Lower leg skin (tissue), 3 donors: ENCODE measurements at regions not wholly inside any gene's neighbourhood (a gene's known extent, or its start where the extent isn't known, plus 50 kb on each side); places are given as distances from the start of the nearest gene placed in this dataset.

Experiments used
- POLR2A ChIP-seq, 2 donors: fragments of 450-650 bp; IDR thresholded peaks; one replicate each; pipeline ENCODE4 v1.6.1; 2016 to 2017; ENCODE audit warnings: antibody characterized with exemption in 2 of 2, mild to moderate bottlenecking in 1 of 2, moderate library complexity in 1 of 2
- TF ChIP-seq, protein P1 (sequence below), 3 donors: fragments of 450-650 bp; IDR thresholded peaks; one replicate each; pipeline ENCODE4 v1.5.1; 2016; ENCODE audit warnings: antibody characterized with exemption in 3 of 3, mild to moderate bottlenecking in 3 of 3, moderate library complexity in 2 of 3

- TF ChIP-seq, protein P1, sequence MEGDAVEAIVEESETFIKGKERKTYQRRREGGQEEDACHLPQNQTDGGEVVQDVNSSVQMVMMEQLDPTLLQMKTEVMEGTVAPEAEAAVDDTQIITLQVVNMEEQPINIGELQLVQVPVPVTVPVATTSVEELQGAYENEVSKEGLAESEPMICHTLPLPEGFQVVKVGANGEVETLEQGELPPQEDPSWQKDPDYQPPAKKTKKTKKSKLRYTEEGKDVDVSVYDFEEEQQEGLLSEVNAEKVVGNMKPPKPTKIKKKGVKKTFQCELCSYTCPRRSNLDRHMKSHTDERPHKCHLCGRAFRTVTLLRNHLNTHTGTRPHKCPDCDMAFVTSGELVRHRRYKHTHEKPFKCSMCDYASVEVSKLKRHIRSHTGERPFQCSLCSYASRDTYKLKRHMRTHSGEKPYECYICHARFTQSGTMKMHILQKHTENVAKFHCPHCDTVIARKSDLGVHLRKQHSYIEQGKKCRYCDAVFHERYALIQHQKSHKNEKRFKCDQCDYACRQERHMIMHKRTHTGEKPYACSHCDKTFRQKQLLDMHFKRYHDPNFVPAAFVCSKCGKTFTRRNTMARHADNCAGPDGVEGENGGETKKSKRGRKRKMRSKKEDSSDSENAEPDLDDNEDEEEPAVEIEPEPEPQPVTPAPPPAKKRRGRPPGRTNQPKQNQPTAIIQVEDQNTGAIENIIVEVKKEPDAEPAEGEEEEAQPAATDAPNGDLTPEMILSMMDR (IDR thresholded peaks at IDR 0.05): no peak
- TF ChIP-seq POLR2A (IDR thresholded peaks at IDR 0.05): no peak
Observed at GRCh38 chr6:141561154-141561553, 571.6 kb upstream of the GJE1 start.
